Activated CD8-positive, alpha-beta T cell treated with anti-CD3 and anti-CD28 coated beads for 36 hours (primary cell): ENCODE measurements at regions not wholly inside any gene's neighbourhood (a gene's known extent, or its start where the extent isn't known, plus 50 kb on each side); places are given as distances from the start of the nearest gene placed in this dataset.

ENCODE experiments used
- ATAC-seq: fragments of 200-7000 bp; cut with Tn5 transposase; one replicate; pipeline ENCODE4 v1.10.0; 2021; ENCODE audit warnings: mild to moderate bottlenecking, moderate library complexity
- CTCF ChIA-PET: fragments of 350-600 bp; sonication (Branson Sonifier 250); formaldehyde crosslinking; loops from one replicate; lab custom pipeline; 2021; ENCODE audit warnings: antibody characterized with exemption; lab: Charles Lee
- POLR2A ChIA-PET: fragments of 350-600 bp; sonication (Branson Sonifier 250); formaldehyde crosslinking; loops from one replicate; lab custom pipeline; 2021; ENCODE audit warnings: antibody characterized with exemption; lab: Charles Lee
- DNase-seq: peaks from one replicate; pipeline ENCODE4 v3.0.0-alpha.2; 2020
- H3K27ac Mint-ChIP-seq: one replicate; pipeline ENCODE4 v1.8.0; 2021; ENCODE audit warnings: mild to moderate bottlenecking, mixed read lengths
- H3K27me3 Mint-ChIP-seq: one replicate; pipeline ENCODE4 v1.8.0; 2021; ENCODE audit warnings: mixed read lengths
- H3K36me3 Mint-ChIP-seq: one replicate; pipeline ENCODE4 v1.8.0; 2021; ENCODE audit warnings: low read depth, mixed read lengths
- H3K4me1 Mint-ChIP-seq: one replicate; pipeline ENCODE4 v1.8.0; 2021; ENCODE audit warnings: low read depth, mixed read lengths
- H3K4me3 Mint-ChIP-seq: one replicate; pipeline ENCODE4 v1.8.0; 2021; ENCODE audit warnings: mild to moderate bottlenecking, moderate library complexity, mixed read lengths
- H3K9me3 Mint-ChIP-seq: one replicate; pipeline ENCODE4 v1.8.0; 2021; ENCODE audit warnings: mixed read lengths
- intact Hi-C: fragments of 100-400 bp; cut with micrococcal nuclease; formaldehyde crosslinking; loops from one replicate; pipeline ENCODE4 v1.10.0; 2022
- TF ChIP-seq, protein P1 (sequence below): fragments of 200-600 bp; IDR thresholded peaks from one replicate; pipeline ENCODE4 v1.8.0; 2022; ENCODE audit warnings: antibody characterized with exemption, mild to moderate bottlenecking

- Mint-ChIP-seq H3K36me3 (no peaks in the 10 kb centered on the region), H3K27ac (peak overlapping the region; percentile 84), H3K27me3 (peaks cover 62% of the 10 kb centered on the region), H3K4me3 (peak overlapping the region; percentile 37), H3K9me3 (peaks cover 2% of the 10 kb centered on the region), H3K4me1 (peaks cover 2% of the 10 kb centered on the region)
- TF ChIP-seq, protein P1, sequence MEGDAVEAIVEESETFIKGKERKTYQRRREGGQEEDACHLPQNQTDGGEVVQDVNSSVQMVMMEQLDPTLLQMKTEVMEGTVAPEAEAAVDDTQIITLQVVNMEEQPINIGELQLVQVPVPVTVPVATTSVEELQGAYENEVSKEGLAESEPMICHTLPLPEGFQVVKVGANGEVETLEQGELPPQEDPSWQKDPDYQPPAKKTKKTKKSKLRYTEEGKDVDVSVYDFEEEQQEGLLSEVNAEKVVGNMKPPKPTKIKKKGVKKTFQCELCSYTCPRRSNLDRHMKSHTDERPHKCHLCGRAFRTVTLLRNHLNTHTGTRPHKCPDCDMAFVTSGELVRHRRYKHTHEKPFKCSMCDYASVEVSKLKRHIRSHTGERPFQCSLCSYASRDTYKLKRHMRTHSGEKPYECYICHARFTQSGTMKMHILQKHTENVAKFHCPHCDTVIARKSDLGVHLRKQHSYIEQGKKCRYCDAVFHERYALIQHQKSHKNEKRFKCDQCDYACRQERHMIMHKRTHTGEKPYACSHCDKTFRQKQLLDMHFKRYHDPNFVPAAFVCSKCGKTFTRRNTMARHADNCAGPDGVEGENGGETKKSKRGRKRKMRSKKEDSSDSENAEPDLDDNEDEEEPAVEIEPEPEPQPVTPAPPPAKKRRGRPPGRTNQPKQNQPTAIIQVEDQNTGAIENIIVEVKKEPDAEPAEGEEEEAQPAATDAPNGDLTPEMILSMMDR, result no peak
- ATAC-seq, result peak; percentile 47
- POLR2A ChIA-PET, result interaction anchor here (0.5 kb wide), 1 partner anchor 9 kb away, joined by 3 read pairs; no protein-coding TSS in a partner anchor
- CTCF ChIA-PET, result no interaction called here
- DNase-seq, result peak; percentile 81
- intact Hi-C loops, result no loop called here
Observed at GRCh38 chr6:27582928-27583725, 110.2 kb upstream of the ZNF184 start.

DNA sequence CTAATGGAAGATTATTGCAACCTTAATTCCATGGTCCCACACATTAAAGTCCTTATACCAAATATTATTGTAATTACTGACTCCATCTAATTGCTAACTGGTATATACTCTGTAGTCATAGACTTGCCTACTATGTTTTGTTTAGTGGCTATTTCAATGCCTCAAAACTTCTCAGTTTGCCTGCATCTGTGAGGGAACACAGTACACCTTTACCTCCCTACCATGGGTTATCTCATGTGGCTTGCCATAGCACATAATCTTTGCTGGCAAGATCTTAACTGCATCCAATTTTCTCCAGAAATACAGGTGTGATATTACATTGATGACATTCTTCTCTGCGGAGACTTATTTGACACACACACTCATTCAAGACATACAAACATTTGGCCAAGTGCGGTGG is 107.1 kb upstream of the ZNF184 start:
- ChIA-PET POLR2A (no interaction called here), CTCF (no interaction called here)
- TF ChIP-seq, protein P1, result no peak
- Mint-ChIP-seq H3K36me3 (no peaks in the 10 kb centered on the region), H3K27me3 (peaks cover 55% of the 10 kb centered on the region), H3K9me3 (peaks cover 2% of the 10 kb centered on the region), H3K4me1 (peaks cover 2% of the 10 kb centered on the region), H3K4me3 (no peak overlapping the region), H3K27ac (no peak overlapping the region)
- no peak for DNase-seq
- intact Hi-C loops, result no loop called here
- ATAC-seq, result no peak

DNA sequence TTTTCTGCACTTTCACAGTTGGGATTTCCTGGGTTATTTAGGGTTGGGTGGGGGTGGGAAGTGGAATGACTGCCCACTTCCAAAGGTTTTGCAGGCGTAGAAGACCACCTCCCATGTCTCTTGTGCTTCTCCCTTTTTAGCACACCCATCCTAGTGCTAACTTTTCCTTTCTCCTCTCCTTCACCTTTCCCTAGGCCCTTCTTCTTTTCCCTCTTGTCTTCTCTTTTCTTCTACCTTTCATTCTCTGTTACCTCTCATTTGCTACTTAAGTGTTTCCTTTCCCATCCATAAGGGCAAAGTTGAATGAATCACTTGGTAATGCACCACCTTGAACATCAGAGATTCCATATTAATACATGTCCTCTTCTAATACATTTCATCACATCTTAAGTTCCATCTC is 105.0 kb upstream of the ZNF184 start:
- ATAC-seq (no peak), DNase-seq (no peak)
- H3K36me3 Mint-ChIP-seq, result no peaks in the 10 kb centered on the region
- intact Hi-C loops, result no loop called here
- TF ChIP-seq, protein P1, result no peak
- ChIA-PET CTCF (no interaction called here), POLR2A (no interaction called here)
- H3K27ac Mint-ChIP-seq, result no peak overlapping the region
- no peaks in the 10 kb centered on the region for H3K4me1 Mint-ChIP-seq
- H3K9me3 Mint-ChIP-seq, result peaks cover 2% of the 10 kb centered on the region
- no peak overlapping the region for H3K4me3 Mint-ChIP-seq
- peaks cover 47% of the 10 kb centered on the region for H3K27me3 Mint-ChIP-seq

DNA sequence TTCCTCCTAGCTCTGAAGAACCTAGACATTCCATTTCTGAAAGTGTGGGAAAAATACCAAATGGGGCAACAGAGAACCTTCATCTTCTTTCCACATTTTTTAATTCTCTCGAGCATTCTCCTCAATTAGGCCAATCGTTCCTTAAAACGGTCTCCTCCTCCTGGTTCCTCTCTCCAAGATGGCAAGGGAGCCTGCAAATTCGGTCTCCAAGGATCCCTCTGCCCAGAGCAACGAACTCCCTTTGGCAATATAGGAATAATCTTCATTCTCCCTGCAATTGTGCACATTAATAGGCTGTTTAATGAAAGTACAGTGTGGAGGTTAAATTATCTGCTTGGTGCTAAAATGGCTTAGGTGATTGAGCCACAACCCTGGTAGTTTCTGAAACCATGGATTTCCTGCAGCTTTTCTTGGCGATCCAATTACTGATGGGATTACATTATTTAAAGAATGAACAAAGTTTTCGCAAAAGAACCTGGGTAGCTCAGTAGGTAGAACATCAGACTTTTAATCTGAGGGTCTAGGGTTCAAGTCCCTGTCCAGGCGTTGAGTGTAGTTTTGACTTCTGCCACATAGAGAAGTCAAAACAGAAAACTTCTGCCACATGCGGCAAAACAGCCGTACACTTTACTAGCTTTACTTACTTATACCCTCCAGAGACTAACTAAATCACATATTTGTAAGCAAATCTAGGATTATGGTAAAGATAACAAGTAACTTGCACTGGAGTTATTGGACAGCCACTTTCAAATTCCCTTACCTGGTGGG is 102.9 kb upstream of the ZNF184 start:
- Mint-ChIP-seq H3K27ac (no peak overlapping the region), H3K36me3 (no peaks in the 10 kb centered on the region), H3K4me1 (no peaks in the 10 kb centered on the region), H3K9me3 (no peaks in the 10 kb centered on the region), H3K4me3 (no peak overlapping the region), H3K27me3 (peaks cover 33% of the 10 kb centered on the region)
- ATAC-seq, result no peak
- CTCF ChIA-PET, result interaction anchor here (0.7 to 1.6 kb wide), 3 partner anchors 42 to 176 kb away, joined by 3 to 4 read pairs (median 3); no protein-coding TSS in a partner anchor
- intact Hi-C loops, result no loop called here
- TF ChIP-seq, protein P1, result no peak
- no peak for DNase-seq
- POLR2A ChIA-PET, result no interaction called here
